A673 (cell line): ENCODE measurements at regions not wholly inside any gene's neighbourhood (a gene's known extent, or its start where the extent isn't known, plus 50 kb on each side); places are given as distances from the start of the nearest gene placed in this dataset.

Source experiments
- BruUV-seq: library from RNA; stranded (reverse); fragments of 400-500 nt; replicated peaks from 2 replicates; lab custom pipeline; 2021; lab: Mats Ljungman, UMichigan
- CTCF ChIA-PET: fragments of 300-600 bp; sonication (Branson Sonifier 250); formaldehyde crosslinking; loops from one replicate; lab custom pipeline; 2022; ENCODE audit warnings: antibody characterized with exemption; lab: Charles Lee
- POLR2A ChIA-PET: fragments of 300-600 bp; sonication (Branson Sonifier 250); formaldehyde crosslinking; loops from one replicate; lab custom pipeline; 2022; ENCODE audit warnings: antibody characterized with exemption; ENCODE audit not compliant: low non-redundant PET; lab: Charles Lee
- DNase-seq: peaks from one replicate; pipeline ENCODE4 v3.0.0-alpha.2; 2015; ENCODE audit warnings: low spot score
- H3K27ac ChIP-seq: fragments of 200-600 bp; sonication (generic); 2 replicates; pipeline ENCODE4 v1.5.1; 2016; ENCODE audit warnings: mixed run types, low read depth, mild to moderate bottlenecking, mixed read lengths, antibody characterized with exemption, low read length; ENCODE audit not compliant: poor library complexity, severe bottlenecking
- H3K27me3 ChIP-seq: fragments of 200-600 bp; sonication (generic); replicated peaks from 2 replicates; pipeline ENCODE4 v1.6.1; 2017; ENCODE audit warnings: mixed run types, low read depth, mild to moderate bottlenecking, mixed read lengths, antibody characterized with exemption, low read length; ENCODE audit not compliant: insufficient read depth, poor library complexity
- H3K36me3 ChIP-seq: fragments of 200-600 bp; sonication (generic); 2 replicates; pipeline ENCODE4 v1.6.1; 2016; ENCODE audit warnings: mixed run types, mild to moderate bottlenecking, mixed read lengths, antibody characterized with exemption, low read length; ENCODE audit not compliant: insufficient read depth, poor library complexity, severe bottlenecking
- H3K4me1 ChIP-seq: fragments of 200-600 bp; sonication (generic); 2 replicates; pipeline ENCODE4 v1.6.1; 2017; ENCODE audit warnings: mixed run types, mild to moderate bottlenecking, mixed read lengths, antibody characterized with exemption, low read length; ENCODE audit not compliant: insufficient read depth, poor library complexity, severe bottlenecking
- H3K4me3 ChIP-seq: fragments of 200-600 bp; sonication (generic); 2 replicates; pipeline ENCODE4 v1.5.1; 2016; ENCODE audit warnings: low read depth, mixed run types, mild to moderate bottlenecking, mixed read lengths, low read length; ENCODE audit not compliant: poor library complexity, severe bottlenecking
- H3K9me3 ChIP-seq: fragments of 200-600 bp; sonication (generic); 2 replicates; pipeline ENCODE4 v1.6.1; 2016; ENCODE audit warnings: mixed run types, low read depth, mild to moderate bottlenecking, mixed read lengths, antibody characterized with exemption, low read length; ENCODE audit not compliant: poor library complexity, severe bottlenecking
- EZH2 ChIP-seq: fragments of 200-600 bp; sonication (generic); IDR thresholded peaks from 2 replicates; pipeline ENCODE4 v1.6.1; 2017; ENCODE audit warnings: borderline replicate concordance, low read depth, mild to moderate bottlenecking, mixed read lengths, antibody characterized with exemption, low read length; ENCODE audit not compliant: poor library complexity, severe bottlenecking
- intact Hi-C: fragments of 100-400 bp; cut with micrococcal nuclease; formaldehyde crosslinking; loops from one replicate; pipeline ENCODE4 v1.10.0; 2022; ENCODE audit not compliant: unreplicated experiment
- TF ChIP-seq, protein P1 (sequence below): fragments of 300-800, 200-600 bp; sonication (generic); conservative IDR thresholded peaks from 2 replicates; pipeline ENCODE4 v1.5.1; 2017; ENCODE audit warnings: low read depth, mild to moderate bottlenecking, antibody characterized with exemption, low read length, moderate library complexity, mixed read lengths

DNA sequence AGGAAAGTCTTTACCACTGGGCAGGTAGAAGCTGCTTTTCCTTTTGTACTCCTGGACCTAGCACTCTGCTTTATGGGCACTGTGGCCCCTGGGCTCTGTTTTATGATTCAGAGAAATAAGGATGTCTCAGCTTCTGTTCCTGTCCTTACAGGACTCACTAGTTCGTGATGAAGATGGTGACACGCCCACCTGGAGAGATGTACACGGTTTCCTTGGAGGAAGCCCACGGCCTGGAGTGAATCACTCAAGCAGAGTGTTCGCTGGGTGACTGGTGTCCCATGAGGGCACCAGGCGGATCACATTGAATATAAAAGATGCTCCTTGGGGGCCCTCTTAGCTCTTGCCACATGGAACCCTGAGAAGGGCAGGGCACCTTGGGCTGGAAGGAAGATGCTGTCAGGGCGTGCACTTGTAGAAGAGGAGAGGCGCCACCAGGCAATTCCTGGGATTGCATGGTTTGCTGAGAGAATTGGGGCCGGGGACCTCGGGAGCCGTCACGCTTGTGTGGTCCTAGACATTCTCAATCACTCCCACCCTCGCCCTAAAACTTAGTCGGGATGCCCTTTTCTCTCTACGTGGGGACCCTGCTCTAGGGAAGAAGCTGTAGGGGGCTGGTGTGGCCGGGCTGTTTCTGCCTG is 202.6 kb downstream of the TSHZ3 start:
- Histone ChIP-seq H3K27ac (no peak overlapping the region), H3K9me3 (no peaks in the 10 kb centered on the region), H3K4me3 (no peak overlapping the region), H3K27me3 (no peaks in the 10 kb centered on the region), H3K4me1 (peaks cover 30% of the 10 kb centered on the region), H3K36me3 (no peaks in the 10 kb centered on the region)
- intact Hi-C loops = loop anchor here (5.0 to 10.0 kb wide), 2 partner anchors 74 to 462 kb away; no protein-coding TSS in a partner anchor
- TF ChIP-seq, protein P1, sequence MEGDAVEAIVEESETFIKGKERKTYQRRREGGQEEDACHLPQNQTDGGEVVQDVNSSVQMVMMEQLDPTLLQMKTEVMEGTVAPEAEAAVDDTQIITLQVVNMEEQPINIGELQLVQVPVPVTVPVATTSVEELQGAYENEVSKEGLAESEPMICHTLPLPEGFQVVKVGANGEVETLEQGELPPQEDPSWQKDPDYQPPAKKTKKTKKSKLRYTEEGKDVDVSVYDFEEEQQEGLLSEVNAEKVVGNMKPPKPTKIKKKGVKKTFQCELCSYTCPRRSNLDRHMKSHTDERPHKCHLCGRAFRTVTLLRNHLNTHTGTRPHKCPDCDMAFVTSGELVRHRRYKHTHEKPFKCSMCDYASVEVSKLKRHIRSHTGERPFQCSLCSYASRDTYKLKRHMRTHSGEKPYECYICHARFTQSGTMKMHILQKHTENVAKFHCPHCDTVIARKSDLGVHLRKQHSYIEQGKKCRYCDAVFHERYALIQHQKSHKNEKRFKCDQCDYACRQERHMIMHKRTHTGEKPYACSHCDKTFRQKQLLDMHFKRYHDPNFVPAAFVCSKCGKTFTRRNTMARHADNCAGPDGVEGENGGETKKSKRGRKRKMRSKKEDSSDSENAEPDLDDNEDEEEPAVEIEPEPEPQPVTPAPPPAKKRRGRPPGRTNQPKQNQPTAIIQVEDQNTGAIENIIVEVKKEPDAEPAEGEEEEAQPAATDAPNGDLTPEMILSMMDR = no peak
- no peak for TF ChIP-seq EZH2
- POLR2A ChIA-PET = no interaction called here
- no TSS peak for BruUV-seq
- CTCF ChIA-PET = no interaction called here
- DNase-seq = no peak

DNA sequence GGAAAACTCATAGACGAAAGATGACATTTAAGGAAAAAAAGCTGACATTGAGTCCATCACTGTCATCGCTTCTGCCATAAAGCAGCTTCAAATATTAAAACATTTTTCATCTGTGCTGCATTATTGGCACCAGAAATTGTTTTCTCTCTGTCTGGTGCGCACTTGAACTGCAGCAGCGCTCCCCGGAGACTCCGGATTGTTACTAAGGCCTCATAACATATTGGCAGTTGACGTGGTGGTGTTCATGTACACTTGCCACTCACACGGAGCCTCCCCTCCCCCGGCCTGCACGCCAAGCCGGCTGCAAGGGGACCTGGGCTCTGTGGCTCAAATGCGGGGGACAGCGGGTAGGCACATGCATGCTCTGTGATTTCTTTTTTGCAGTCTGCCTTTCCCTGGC is 203.2 kb downstream of the TSHZ3 start:
- peaks cover 25% of the 10 kb centered on the region for H3K4me1 ChIP-seq
- no peak for DNase-seq
- no peak for TF ChIP-seq EZH2
- H3K27me3 ChIP-seq = no peaks in the 10 kb centered on the region
- no peak overlapping the region for H3K4me3 ChIP-seq
- H3K27ac ChIP-seq = no peak overlapping the region
- H3K9me3 ChIP-seq = no peaks in the 10 kb centered on the region
- BruUV-seq = no TSS peak
- POLR2A ChIA-PET = no interaction called here
- CTCF ChIA-PET = no interaction called here
- no peaks in the 10 kb centered on the region for H3K36me3 ChIP-seq
- intact Hi-C loops = loop anchor here (5.0 to 10.0 kb wide), 2 partner anchors 74 to 461 kb away; no protein-coding TSS in a partner anchor

DNA sequence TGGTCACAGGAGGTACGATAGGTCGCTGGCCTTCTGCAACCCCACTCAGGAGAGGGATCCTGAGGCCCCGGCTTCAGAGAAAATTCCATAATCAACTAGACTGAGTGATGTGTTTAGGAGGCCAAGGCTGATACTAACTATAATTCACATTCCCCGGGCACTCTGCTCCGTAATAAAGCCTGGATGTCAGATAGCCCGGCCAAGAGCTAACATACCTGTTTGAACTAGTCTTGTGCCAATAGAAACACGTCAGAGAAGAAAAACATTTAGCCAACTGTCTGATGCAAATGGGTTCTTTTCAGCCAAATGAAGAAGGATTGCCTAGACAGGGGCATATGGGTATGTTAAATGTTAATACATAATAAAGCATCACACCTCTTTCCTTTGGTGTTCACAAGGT is 204.2 kb downstream of the TSHZ3 start:
- BruUV-seq = no TSS peak
- TF ChIP-seq EZH2 = no peak
- TF ChIP-seq, protein P1 = no peak
- Histone ChIP-seq H3K27ac (no peak overlapping the region), H3K27me3 (no peaks in the 10 kb centered on the region), H3K4me1 (peaks cover 24% of the 10 kb centered on the region), H3K36me3 (no peaks in the 10 kb centered on the region), H3K9me3 (no peaks in the 10 kb centered on the region), H3K4me3 (no peak overlapping the region)
- ChIA-PET CTCF (no interaction called here), POLR2A (no interaction called here)
- intact Hi-C loops = loop anchor here (5.0 to 10.0 kb wide), 2 partner anchors 73 to 460 kb away; no protein-coding TSS in a partner anchor
- no peak for DNase-seq
